ENCODE measurements at regions not wholly inside any gene's neighbourhood (a gene's known extent, or its start where the extent isn't known, plus 50 kb on each side); places are given as distances from the start of the nearest gene placed in this dataset.
A peak's percentile ranks its signal among the peaks of the same experiment; 100 is the strongest.

- in situ Hi-C loops (cut with HindIII; ENCODE audit: low pct_ligation_motif_present, low sequenced_read_pairs) = no loop called here
- no peak for TF ChIP-seq CTCF (IDR thresholded peaks at IDR 0.05; ENCODE audit: low read depth, low read length, missing control alignments)
- H3K4me3 ChIP-seq (ENCODE audit: low read depth, low read length) = no peak overlapping the region
- H3K27ac ChIP-seq = no peak overlapping the region
- H3K27me3 ChIP-seq (replicated peaks) = no peaks in the 10 kb centered on the region
- no peaks in the 10 kb centered on the region for H3K36me3 ChIP-seq (replicated peaks)
- no peak for DNase-seq
Observed at GRCh38 chr1:172717722-172718465, 59.0 kb downstream of the FASLG start.

GRCh38 chr1:172719066-172719627 lies 60.2 kb downstream of the FASLG start:
- Histone ChIP-seq H3K36me3 (replicated peaks) (no peaks in the 10 kb centered on the region), H3K4me3 (ENCODE audit: low read depth, low read length) (no peak overlapping the region), H3K27me3 (replicated peaks) (no peaks in the 10 kb centered on the region), H3K27ac (no peak overlapping the region)
- no peak for TF ChIP-seq CTCF (IDR thresholded peaks at IDR 0.05; ENCODE audit: low read depth, low read length, missing control alignments)
- in situ Hi-C loops (cut with HindIII; ENCODE audit: low pct_ligation_motif_present, low sequenced_read_pairs) = no loop called here
- DNase-seq = no peak

DNA sequence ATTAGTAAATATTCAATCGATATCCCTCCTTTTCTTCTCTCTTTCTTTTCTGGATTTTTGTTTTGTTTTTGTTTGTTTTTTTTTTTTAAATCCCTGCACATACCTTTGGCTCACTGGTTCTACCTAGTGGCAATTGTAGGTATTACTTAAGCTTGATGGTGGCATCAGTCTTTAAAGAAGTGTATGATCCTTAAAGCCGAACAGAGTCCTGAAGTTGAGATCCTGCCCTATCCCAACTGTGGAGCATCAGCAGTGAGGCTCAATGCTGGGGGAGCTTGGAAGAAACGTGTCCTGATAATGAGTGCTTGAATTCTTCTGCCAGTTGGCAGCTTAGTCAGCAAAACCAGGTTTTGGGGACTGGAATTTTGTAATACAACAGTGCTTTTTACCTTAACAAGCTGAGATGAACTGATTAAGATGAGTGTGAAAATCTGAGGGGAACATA lies 60.8 kb downstream of the FASLG start:
- DNase-seq = peak; percentile 46
- Histone ChIP-seq H3K27me3 (replicated peaks) (no peaks in the 10 kb centered on the region), H3K27ac (no peak overlapping the region), H3K4me3 (ENCODE audit: low read depth, low read length) (no peak overlapping the region), H3K36me3 (replicated peaks) (no peaks in the 10 kb centered on the region)
- TF ChIP-seq CTCF (IDR thresholded peaks at IDR 0.05; ENCODE audit: low read depth, low read length, missing control alignments) = peak; percentile 67
- in situ Hi-C loops (cut with HindIII; ENCODE audit: low pct_ligation_motif_present, low sequenced_read_pairs) = no loop called here

GRCh38 chr1:172720339-172720738 lies 61.4 kb downstream of the FASLG start:
- in situ Hi-C loops (cut with HindIII; ENCODE audit: low pct_ligation_motif_present, low sequenced_read_pairs) = no loop called here
- H3K36me3 ChIP-seq (replicated peaks) = no peaks in the 10 kb centered on the region
- DNase-seq = no peak
- no peaks in the 10 kb centered on the region for H3K27me3 ChIP-seq (replicated peaks)
- H3K27ac ChIP-seq = no peak overlapping the region
- no peak for TF ChIP-seq CTCF (IDR thresholded peaks at IDR 0.05; ENCODE audit: low read depth, low read length, missing control alignments)
- H3K4me3 ChIP-seq (ENCODE audit: low read depth, low read length) = no peak overlapping the region

DNA sequence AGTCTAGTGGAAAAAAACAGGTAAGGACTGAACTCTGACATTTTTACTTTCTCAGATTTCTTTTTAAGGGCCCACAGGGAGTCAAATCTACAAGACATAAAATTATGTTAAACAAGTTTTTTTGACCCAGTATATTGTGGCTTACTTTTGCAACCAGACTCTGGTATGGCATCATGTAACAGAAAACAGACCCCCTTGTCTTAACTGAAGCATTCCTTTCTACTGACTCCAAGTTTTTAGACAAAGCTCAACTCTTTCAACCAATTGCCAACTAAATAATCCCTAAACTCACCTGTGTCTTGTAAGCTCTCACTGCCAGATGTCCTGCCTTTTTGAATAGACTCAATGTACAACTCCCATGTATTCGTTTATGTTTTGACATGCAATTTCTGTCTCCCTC lies 64.3 kb downstream of the FASLG start:
- Histone ChIP-seq H3K36me3 (replicated peaks) (no peaks in the 10 kb centered on the region), H3K27ac (no peak overlapping the region), H3K4me3 (ENCODE audit: low read depth, low read length) (no peak overlapping the region), H3K27me3 (replicated peaks) (no peaks in the 10 kb centered on the region)
- TF ChIP-seq CTCF (IDR thresholded peaks at IDR 0.05; ENCODE audit: low read depth, low read length, missing control alignments) = no peak
- DNase-seq = no peak
- in situ Hi-C loops (cut with HindIII; ENCODE audit: low pct_ligation_motif_present, low sequenced_read_pairs) = no loop called here
